ENCODE measurements at regions not wholly inside any gene's neighbourhood (a gene's known extent, or its start where the extent isn't known, plus 50 kb on each side); places are given as distances from the start of the nearest gene placed in this dataset.

DNA sequence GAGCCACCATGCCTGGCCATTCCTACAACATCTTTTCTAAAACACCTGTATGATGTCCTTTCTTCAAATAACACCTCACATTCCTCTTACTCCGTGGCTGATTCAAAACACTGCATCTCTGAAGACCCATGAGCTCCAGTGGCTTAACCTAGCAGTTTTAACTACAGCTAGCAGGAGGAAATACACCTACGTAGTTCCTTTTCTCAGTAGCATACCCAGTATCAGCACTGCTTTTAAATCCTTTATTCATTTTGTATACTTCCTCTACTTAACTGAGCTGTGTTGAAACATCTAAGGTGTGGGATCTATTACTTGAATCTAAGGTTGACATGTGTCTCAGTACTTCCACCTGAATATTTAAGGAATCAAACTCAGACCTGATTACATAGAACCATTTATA lies 113.6 kb upstream of the CCDC28A start:
- no peaks in the 10 kb centered on the region for H3K27me3 ChIP-seq (ENCODE audit: insufficient read depth, low read length)

More for the DNA sequence above, 113.6 kb upstream of the CCDC28A start:
- H3K9me3 ChIP-seq (ENCODE audit: control insufficient read depth, low read depth, low read length), result no peaks in the 10 kb centered on the region
- no peak overlapping the region for H3K23ac ChIP-seq (ENCODE audit: insufficient read length, low read depth, low read length)
- no peak overlapping the region for H2BK120ac ChIP-seq (ENCODE audit: low read depth, low read length, poor library complexity, severe bottlenecking)
- H2AFZ ChIP-seq (ENCODE audit: low read length), result no peak overlapping the region
- Mint-ChIP-seq H3K4me1 (peaks cover 6 to 13% of the 10 kb centered on the region in 2 experiments; a peak in 3 of 4 replicates), H3K4me3 (no peak overlapping the region), H3K27me3 (ENCODE audit: low read depth) (no peaks in the 10 kb centered on the region), H3K27ac (peak overlapping the region in 2 of 3 experiments; percentile 11 to 29; a peak in 1 of 7 replicates), H3K9me3 (no peaks in the 10 kb centered on the region), H3K36me3 (ENCODE audit: insufficient read depth in 1 of 3, low read depth in 3 of 3) (no peaks in the 10 kb centered on the region)
- no peak overlapping the region for H2BK12ac ChIP-seq (ENCODE audit: insufficient read length, low read depth, low read length)
- no peak overlapping the region for H3K4me2 ChIP-seq (ENCODE audit: insufficient read depth, insufficient read length, low read length)
- no peak overlapping the region for H3K14ac ChIP-seq (ENCODE audit: insufficient read depth, low read length)
- H4K8ac ChIP-seq (replicated peaks; ENCODE audit: insufficient read length, low read depth, low read length), result no peak overlapping the region
- H4K91ac ChIP-seq (ENCODE audit: insufficient read length, low read depth, low read length), result no peak overlapping the region
- TF ChIP-seq, protein P1, sequence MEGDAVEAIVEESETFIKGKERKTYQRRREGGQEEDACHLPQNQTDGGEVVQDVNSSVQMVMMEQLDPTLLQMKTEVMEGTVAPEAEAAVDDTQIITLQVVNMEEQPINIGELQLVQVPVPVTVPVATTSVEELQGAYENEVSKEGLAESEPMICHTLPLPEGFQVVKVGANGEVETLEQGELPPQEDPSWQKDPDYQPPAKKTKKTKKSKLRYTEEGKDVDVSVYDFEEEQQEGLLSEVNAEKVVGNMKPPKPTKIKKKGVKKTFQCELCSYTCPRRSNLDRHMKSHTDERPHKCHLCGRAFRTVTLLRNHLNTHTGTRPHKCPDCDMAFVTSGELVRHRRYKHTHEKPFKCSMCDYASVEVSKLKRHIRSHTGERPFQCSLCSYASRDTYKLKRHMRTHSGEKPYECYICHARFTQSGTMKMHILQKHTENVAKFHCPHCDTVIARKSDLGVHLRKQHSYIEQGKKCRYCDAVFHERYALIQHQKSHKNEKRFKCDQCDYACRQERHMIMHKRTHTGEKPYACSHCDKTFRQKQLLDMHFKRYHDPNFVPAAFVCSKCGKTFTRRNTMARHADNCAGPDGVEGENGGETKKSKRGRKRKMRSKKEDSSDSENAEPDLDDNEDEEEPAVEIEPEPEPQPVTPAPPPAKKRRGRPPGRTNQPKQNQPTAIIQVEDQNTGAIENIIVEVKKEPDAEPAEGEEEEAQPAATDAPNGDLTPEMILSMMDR (conservative IDR thresholded peaks at IDR 0.05), result no peak
- H3K4ac ChIP-seq (ENCODE audit: low read depth, low read length), result no peak overlapping the region
- no peaks in the 10 kb centered on the region for H3K4me1 ChIP-seq (ENCODE audit: insufficient read depth, low read length)
- H2BK20ac ChIP-seq (ENCODE audit: low read depth, low read length, poor library complexity, severe bottlenecking), result no peak overlapping the region
- no peak overlapping the region for H3K18ac ChIP-seq (ENCODE audit: insufficient read length, low read depth, low read length)
- WGBS (ENCODE audit: extremely low coverage, insufficient read length, low lambda C conversion rate), result no CpG with 5 or more reads among the region's 2 CpGs
- DNase-seq, result no peak
- no peak overlapping the region for H3K27ac ChIP-seq (ENCODE audit: insufficient read length, low read depth, low read length)
- no peak overlapping the region for H2AK5ac ChIP-seq (ENCODE audit: insufficient read length, low read length)
- no peaks in the 10 kb centered on the region for H4K20me1 ChIP-seq (ENCODE audit: control insufficient read depth, insufficient read depth, insufficient read length)
- H3K79me2 ChIP-seq (ENCODE audit: insufficient read depth, low read length), result no peaks in the 10 kb centered on the region; the same call in 1 of the 2 replicates
- H3K56ac ChIP-seq (ENCODE audit: insufficient read length, low read depth, low read length), result no peak overlapping the region
- H4K5ac ChIP-seq (ENCODE audit: insufficient read length, low read depth, low read length), result no peak overlapping the region
- no peak overlapping the region for H3T11ph ChIP-seq (ENCODE audit: low read length)
- H2BK5ac ChIP-seq (ENCODE audit: insufficient read length, low read length), result no peak overlapping the region
- H3K23me2 ChIP-seq (ENCODE audit: insufficient read length, low read depth, low read length, poor library complexity, severe bottlenecking), result no peaks in the 10 kb centered on the region
- H3K9ac ChIP-seq (ENCODE audit: extremely low read depth, insufficient read length, low read length), result no peak overlapping the region
- peaks cover 3% of the 10 kb centered on the region for H3K79me1 ChIP-seq (ENCODE audit: insufficient read depth, low read depth, low read length, poor library complexity, severe bottlenecking)
- H2BK15ac ChIP-seq (ENCODE audit: low read depth, low read length), result no peak overlapping the region
